Heart right ventricle (tissue), 16 donors: ENCODE measurements at regions not wholly inside any gene's neighbourhood (a gene's known extent, or its start where the extent isn't known, plus 50 kb on each side); places are given as distances from the start of the nearest gene placed in this dataset.

Experiments
- ATAC-seq, 8 donors: fragments of 200-7000 bp; cut with Tn5 transposase; one replicate each; pipeline ENCODE4 v1.9.1; 2020; ENCODE audit warnings: mild to moderate bottlenecking in 8 of 8, moderate library complexity in 8 of 8, moderate number of reproducible peaks in 1 of 8
- DNase-seq, 2 donors: peaks; one replicate each; pipeline ENCODE4 v3.0.0-alpha.2; 2020
- H3K27ac ChIP-seq, 10 donors: fragments of 200-600 bp; sonication (generic) in 2 of 10; one replicate each; pipeline versions ENCODE4 v1.5.0 to v1.8.0; 2020 to 2022; ENCODE audit warnings: mild to moderate bottlenecking in 3 of 10
- H3K27me3 ChIP-seq, 7 donors: fragments of 200-600 bp; one replicate each; pipeline ENCODE4 v1.8.0; 2021 to 2022; ENCODE audit warnings: mild to moderate bottlenecking in 2 of 7
- H3K36me3 ChIP-seq, 9 donors: fragments of 200-600 bp; sonication (generic) in 1 of 9; one replicate each; pipeline versions ENCODE4 v1.5.0 to v1.8.0; 2020 to 2022; ENCODE audit warnings: mild to moderate bottlenecking in 2 of 9
- H3K4me1 ChIP-seq, 9 donors: fragments of 200-600 bp; sonication (generic) in 1 of 9; one replicate each; pipeline versions ENCODE4 v1.5.0 to v1.8.0; 2020 to 2022; ENCODE audit warnings: mild to moderate bottlenecking in 4 of 9
- H3K4me3 ChIP-seq, 10 donors: fragments of 200-600 bp; sonication (generic) in 2 of 10; one replicate each; pipeline versions ENCODE4 v1.5.0 to v1.8.0; 2020 to 2022; ENCODE audit warnings: mild to moderate bottlenecking in 7 of 10, moderate library complexity in 2 of 10
- H3K9me3 ChIP-seq, 11 donors: fragments of 200-600 bp in 10 of 11; sonication (generic) in 2 of 11; one replicate each; pipeline versions ENCODE4 v1.5.0 to v1.8.0; 2013 to 2022; ENCODE audit warnings: mild to moderate bottlenecking in 2 of 11, control low read depth in 1 of 11, moderate library complexity in 1 of 11
- WGBS, 2 donors: extraction: QIAGEN DNeasy Blood & Tissue Kit; methylation state at CpG; one replicate each; pipeline ENCODE4 v1.1.7; 2013; ENCODE audit warnings: inconsistent platforms in 1 of 2; 5-methylcytosine and 5-hydroxymethylcytosine counted together
- intact Hi-C, 10 donors: fragments of 100-400 bp; cut with DNase I; formaldehyde crosslinking; loops; one replicate each; pipeline versions ENCODE4 v1.11.1 to v1.14.2; 2022
- TF ChIP-seq, protein P1 (sequence below), 9 donors: fragments of 200-600 bp; sonication (generic) in 2 of 9; IDR thresholded peaks; one replicate each; pipeline versions ENCODE4 v1.5.0 to v1.8.0; 2021 to 2022; ENCODE audit warnings: antibody characterized with exemption in 9 of 9, mild to moderate bottlenecking in 5 of 9, moderate library complexity in 1 of 9
- donor health status: Arrhythmogenic right ventricular cardiomyopathy.
- donor health status: ischemic (EF 13 %, LVEDD 7.1; RV severe dilation, severe dysfunction).
- donor health status: healthy with polysubstance abuse.
- donor health status: DM: no; HTN: yes; CAD: no.
- donor health status: DM: no; HTN: no; CAD: no.
- donor health status: ischemic (EF 25% LVEDD 6.9; RV normal size, moderate dysfunction).
- donor health status: ischemic (EF 25% LVEDD 5.7; RV mildly dilated, moderate dysfunction).
- donor health status: healthy.
- donor health status: DM: yes; HTN: yes; CAD: no.
- donor health status: Ischemic cardiomyopathy.
- donor health status: ischemic (EF 35%, LVEDD 5.7; RV mildly dilated, moderate dysfunction).
- donor health status: nonischemic (EF 11% LVEDD 7.7; RV severe dilation, severe dysfunction).
- donor health status: DM: yes; HTN: yes; CAD: no.
- donor health status: PGD.
- donor health status: ischemic (EF 29% LVEDD 5.4; RV normal size, mild dysfunction).
- donor health status: nonischemic (EF 23%, LVEDD 6.1; RV moderate dilation, normal function).

DNA sequence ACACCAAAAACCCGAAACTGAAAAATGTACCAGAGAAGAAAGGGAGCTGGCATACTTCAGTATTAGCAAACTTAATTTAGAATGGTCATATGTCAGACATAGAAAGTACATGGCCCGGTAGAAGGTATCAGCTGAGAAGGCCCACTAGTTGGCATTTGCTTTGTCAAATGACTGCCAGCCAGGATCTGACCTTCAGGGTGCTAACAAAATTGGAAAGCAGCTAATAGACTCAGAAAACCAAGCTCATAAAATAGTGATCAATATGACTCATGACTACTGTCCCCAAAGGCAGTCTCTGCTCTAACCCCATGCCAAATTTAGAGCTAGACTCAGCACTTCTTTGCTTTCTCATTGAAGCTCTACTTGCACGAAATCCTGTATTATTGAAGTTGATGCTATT, 342.7 kb downstream of the PDGFC start:
- Histone ChIP-seq H3K27me3 (no peaks in the 10 kb centered on the region), H3K36me3 (no peaks in the 10 kb centered on the region), H3K4me3 (no peak overlapping the region), H3K27ac (no peak overlapping the region), H3K4me1 (no peaks in the 10 kb centered on the region), H3K9me3 (no peaks in the 10 kb centered on the region)
- 69 to 79% methylated on average over 3 of the region's 3 CpGs for WGBS, 2 donors
- TF ChIP-seq, protein P1, sequence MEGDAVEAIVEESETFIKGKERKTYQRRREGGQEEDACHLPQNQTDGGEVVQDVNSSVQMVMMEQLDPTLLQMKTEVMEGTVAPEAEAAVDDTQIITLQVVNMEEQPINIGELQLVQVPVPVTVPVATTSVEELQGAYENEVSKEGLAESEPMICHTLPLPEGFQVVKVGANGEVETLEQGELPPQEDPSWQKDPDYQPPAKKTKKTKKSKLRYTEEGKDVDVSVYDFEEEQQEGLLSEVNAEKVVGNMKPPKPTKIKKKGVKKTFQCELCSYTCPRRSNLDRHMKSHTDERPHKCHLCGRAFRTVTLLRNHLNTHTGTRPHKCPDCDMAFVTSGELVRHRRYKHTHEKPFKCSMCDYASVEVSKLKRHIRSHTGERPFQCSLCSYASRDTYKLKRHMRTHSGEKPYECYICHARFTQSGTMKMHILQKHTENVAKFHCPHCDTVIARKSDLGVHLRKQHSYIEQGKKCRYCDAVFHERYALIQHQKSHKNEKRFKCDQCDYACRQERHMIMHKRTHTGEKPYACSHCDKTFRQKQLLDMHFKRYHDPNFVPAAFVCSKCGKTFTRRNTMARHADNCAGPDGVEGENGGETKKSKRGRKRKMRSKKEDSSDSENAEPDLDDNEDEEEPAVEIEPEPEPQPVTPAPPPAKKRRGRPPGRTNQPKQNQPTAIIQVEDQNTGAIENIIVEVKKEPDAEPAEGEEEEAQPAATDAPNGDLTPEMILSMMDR (IDR thresholded peaks at IDR 0.05) = no peak
- intact Hi-C loops = no loop called here
- ATAC-seq (no peak), DNase-seq (no peak)

DNA sequence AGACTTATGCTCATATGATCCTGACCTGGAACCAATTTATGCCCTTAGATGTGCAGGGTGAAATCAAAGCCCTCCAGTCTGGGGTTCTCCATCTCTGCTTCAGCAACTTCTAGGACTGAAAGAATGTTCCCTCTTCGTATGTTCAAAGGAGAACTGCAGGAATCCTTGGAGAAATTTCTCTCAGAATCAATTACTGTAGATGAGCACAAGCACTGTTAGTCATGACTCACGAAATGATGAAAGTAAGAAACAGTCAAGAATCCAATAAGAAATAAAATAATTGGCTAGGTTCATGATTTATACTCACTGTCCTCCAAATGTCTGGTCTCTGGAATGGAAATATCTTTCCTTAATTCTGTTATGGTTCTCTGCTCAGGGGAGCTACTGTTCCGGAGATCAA, 348.2 kb downstream of the PDGFC start:
- Histone ChIP-seq H3K27ac (no peak overlapping the region), H3K36me3 (no peaks in the 10 kb centered on the region), H3K4me1 (no peaks in the 10 kb centered on the region), H3K4me3 (no peak overlapping the region), H3K9me3 (no peaks in the 10 kb centered on the region), H3K27me3 (no peaks in the 10 kb centered on the region)
- DNase-seq (no peak), ATAC-seq (no peak)
- intact Hi-C loops = no loop called here
- WGBS, 2 donors = 77 to 80% methylated on average over 3 of the region's 3 CpGs
- TF ChIP-seq, protein P1 (IDR thresholded peaks at IDR 0.05) = no peak

DNA sequence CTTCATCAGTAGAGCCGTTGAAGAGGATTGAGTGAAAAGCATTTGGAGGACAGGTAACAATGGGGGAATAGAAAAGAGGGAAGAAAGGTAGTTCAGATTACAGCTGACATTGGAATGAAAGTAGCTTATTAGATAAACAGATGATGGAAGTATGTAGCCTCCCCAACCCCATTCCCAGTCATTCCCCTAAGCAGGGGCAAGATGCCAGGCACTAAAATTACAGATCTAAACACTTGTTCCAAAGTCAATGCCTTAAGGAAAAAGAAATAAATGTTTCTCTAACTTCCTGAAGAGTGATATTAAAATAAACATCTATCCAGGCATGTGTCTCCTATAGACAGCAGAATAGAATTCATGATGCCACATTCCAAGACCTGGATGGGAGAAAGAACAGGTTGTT, 350.8 kb downstream of the PDGFC start:
- H3K27me3 ChIP-seq = no peaks in the 10 kb centered on the region
- WGBS, 2 donors = 82% methylated on average over 1 of the region's 1 CpG
- TF ChIP-seq, protein P1 (IDR thresholded peaks at IDR 0.05) = no peak
- H3K4me3 ChIP-seq = no peak overlapping the region
- no peak overlapping the region for H3K27ac ChIP-seq
- peaks cover 0 to 2% (median 0%) of the 10 kb centered on the region in 9 donors for H3K4me1 ChIP-seq
- no peak for DNase-seq
- no peaks in the 10 kb centered on the region for H3K36me3 ChIP-seq
- no peak for ATAC-seq
- H3K9me3 ChIP-seq = no peaks in the 10 kb centered on the region
- intact Hi-C loops = no loop called here

GRCh38 chr4:156619154-156619934, 352.3 kb downstream of the PDGFC start:
- ATAC-seq (no peak), DNase-seq (no peak)
- H3K4me3 ChIP-seq = no peak overlapping the region
- WGBS, 2 donors = 67 to 69% methylated on average over 3 of the region's 3 CpGs
- TF ChIP-seq, protein P1 (IDR thresholded peaks at IDR 0.05) = no peak
- H3K9me3 ChIP-seq = no peaks in the 10 kb centered on the region
- intact Hi-C loops = no loop called here
- peaks cover 0 to 10% (median 0%) of the 10 kb centered on the region in 9 donors for H3K4me1 ChIP-seq
- no peaks in the 10 kb centered on the region for H3K27me3 ChIP-seq
- H3K27ac ChIP-seq = no peak overlapping the region
- no peaks in the 10 kb centered on the region for H3K36me3 ChIP-seq
